T-cell (primary cell): ENCODE measurements at regions not wholly inside any gene's neighbourhood (a gene's known extent, or its start where the extent isn't known, plus 50 kb on each side); places are given as distances from the start of the nearest gene placed in this dataset.

Source experiments
- ATAC-seq, 4 experiments: fragments of 200-7000 bp in 3 of 4; fragments of 150-1000 bp in 1 of 4; cut with Tn5 transposase; replicated peaks in 1 of 4; 1 replicate in 3 of 4; 2 replicates in 1 of 4; pipeline ENCODE4 v1.10.0; 2021; ENCODE audit warnings: moderate library complexity in 3 of 4, mild to moderate bottlenecking in 2 of 4, moderate number of reproducible peaks in 1 of 4
- CTCF ChIA-PET, 2 donors: fragments of 300-600 bp; sonication (Branson Sonifier 250); formaldehyde crosslinking; loops; one replicate each; lab custom pipeline; 2022; ENCODE audit warnings: antibody characterized with exemption in 2 of 2; lab: Charles Lee
- POLR2A ChIA-PET, 2 donors: fragments of 300-600 bp; sonication (Branson Sonifier 250); formaldehyde crosslinking; loops; one replicate each; lab custom pipeline; 2022; ENCODE audit warnings: antibody characterized with exemption in 2 of 2; lab: Charles Lee
- DNase-seq, 35 experiments: peaks; one replicate each; pipeline versions ENCODE4 v3.0.0 to v3.0.0-alpha.2; 2013 to 2023
- H3K27ac ChIP-seq: one replicate; pipeline ENCODE4 v1.5.1; 2013; ENCODE audit warnings: low read length
- H3K27me3 ChIP-seq, 2 experiments: replicated peaks in 1 of 2; 1 replicate in 1 of 2; 2 replicates in 1 of 2; pipeline versions ENCODE4 v1.6.1 to v1.7.0; 2013; ENCODE audit warnings: low read length in 1 of 2, mixed read lengths in 1 of 2; ENCODE audit not compliant: control insufficient read depth in 2 of 2, insufficient read depth in 2 of 2; ENCODE audit errors: extremely low read depth in 1 of 2
- H3K36me3 ChIP-seq, 2 donors: 1 replicate in 1 of 2; 2 replicates in 1 of 2; pipeline versions ENCODE4 v1.6.1 to v1.7.0; 2013; ENCODE audit warnings: low read length in 1 of 2; ENCODE audit not compliant: control insufficient read depth in 2 of 2, insufficient read depth in 1 of 2; ENCODE audit errors: extremely low read depth in 1 of 2
- H3K4me1 ChIP-seq, 2 experiments: 1 replicate in 1 of 2; 2 replicates in 1 of 2; pipeline versions ENCODE4 v1.6.1 to v1.7.0; 2013; ENCODE audit warnings: low read length in 2 of 2, mixed read lengths in 1 of 2; ENCODE audit not compliant: insufficient read depth in 2 of 2, control insufficient read depth in 1 of 2; ENCODE audit errors: extremely low read depth in 1 of 2
- H3K4me3 ChIP-seq, 2 donors: 1 replicate in 1 of 2; 2 replicates in 1 of 2; pipeline versions ENCODE4 v1.5.1 to v1.7.0; 2013; ENCODE audit warnings: mild to moderate bottlenecking in 2 of 2, low read length in 1 of 2, moderate library complexity in 1 of 2; ENCODE audit not compliant: control insufficient read depth in 1 of 2; ENCODE audit errors: extremely low read depth in 1 of 2
- H3K9me3 ChIP-seq: 2 replicates; pipeline ENCODE4 v1.7.0; 2013
- H3K27ac Mint-ChIP-seq, 2 donors: one replicate each; pipeline ENCODE4 v1.8.0; 2020 to 2021; ENCODE audit warnings: mild to moderate bottlenecking in 2 of 2, mixed read lengths in 2 of 2
- H3K27me3 Mint-ChIP-seq, 2 donors: one replicate each; pipeline ENCODE4 v1.8.0; 2021 to 2022; ENCODE audit warnings: mixed read lengths in 2 of 2
- H3K36me3 Mint-ChIP-seq: one replicate; pipeline ENCODE4 v1.8.0; 2021; ENCODE audit warnings: mixed read lengths
- H3K4me1 Mint-ChIP-seq, 3 donors: one replicate each; pipeline ENCODE4 v1.8.0; 2020 to 2022; ENCODE audit warnings: mixed read lengths in 3 of 3, mild to moderate bottlenecking in 1 of 3
- H3K4me3 Mint-ChIP-seq, 3 donors: one replicate each; pipeline ENCODE4 v1.8.0; 2020 to 2022; ENCODE audit warnings: mild to moderate bottlenecking in 3 of 3, mixed read lengths in 3 of 3, moderate library complexity in 3 of 3
- H3K9me3 Mint-ChIP-seq, 3 donors: one replicate each; pipeline ENCODE4 v1.8.0; 2020 to 2022; ENCODE audit warnings: mixed read lengths in 3 of 3
- WGBS: methylation state at CpG from one replicate; pipeline ENCODE4 v1.1.5; 2013; ENCODE audit warnings: missing lambda C conversion rate; ENCODE audit not compliant: insufficient coverage; 5-methylcytosine and 5-hydroxymethylcytosine counted together

- CTCF ChIA-PET: interaction anchor here in 1 of 2 donors (0.9 to 1.2 kb wide), 2 partner anchors 9 to 18 kb away, joined by 4 to 5 read pairs; no protein-coding TSS in a partner anchor
- no peak overlapping the region for H3K4me3 ChIP-seq
- H3K27me3 ChIP-seq: peaks cover 0 to 2% of the 10 kb centered on the region in 2 experiments
- DNase-seq (no peak), ATAC-seq (no peak)
- no peaks in the 10 kb centered on the region for H3K36me3 ChIP-seq
- Mint-ChIP-seq H3K4me1 (peaks cover 7 to 12% (median 8%) of the 10 kb centered on the region in 3 donors), H3K36me3 (no peaks in the 10 kb centered on the region), H3K27me3 (no peaks in the 10 kb centered on the region), H3K27ac (no peak overlapping the region), H3K9me3 (peaks cover 0 to 4% (median 0%) of the 10 kb centered on the region in 3 donors), H3K4me3 (no peak overlapping the region)
- peaks cover 1 to 4% of the 10 kb centered on the region in 2 experiments for H3K4me1 ChIP-seq
- no peaks in the 10 kb centered on the region for H3K9me3 ChIP-seq
- no peak overlapping the region for H3K27ac ChIP-seq
- WGBS: no CpG with 5 or more reads among the region's 3 CpGs
- POLR2A ChIA-PET: interaction anchor here in 1 of 2 donors (0.5 to 1.1 kb wide), 3 partner anchors 18 to 83 kb away, joined by 3 to 4 read pairs (median 3); no protein-coding TSS in a partner anchor
These were observed 69.1 kb upstream of the NAP1L1 start for GRCh38 chr12:76153616-76154015.

- DNase-seq: no peak
- no peaks in the 10 kb centered on the region for H3K27me3 Mint-ChIP-seq
- no peak overlapping the region for H3K4me3 Mint-ChIP-seq
- WGBS: 27% methylated on average over 1 of the region's 4 CpGs
- H3K4me1 Mint-ChIP-seq: peaks cover 4 to 7% (median 4%) of the 10 kb centered on the region in 3 donors
- Histone ChIP-seq H3K36me3 (no peaks in the 10 kb centered on the region), H3K27me3 (peaks cover 0 to 2% of the 10 kb centered on the region in 2 experiments), H3K9me3 (no peaks in the 10 kb centered on the region), H3K4me3 (no peak overlapping the region), H3K27ac (no peak overlapping the region), H3K4me1 (peaks cover 0 to 4% of the 10 kb centered on the region in 2 experiments)
- ChIA-PET CTCF (interaction anchor here in 1 of 2 donors (0.7 kb wide), 1 partner anchor 203 kb away, joined by 4 read pairs; no protein-coding TSS in a partner anchor), POLR2A (no interaction called here)
- peaks cover 0 to 4% (median 0%) of the 10 kb centered on the region in 3 donors for H3K9me3 Mint-ChIP-seq
- no peaks in the 10 kb centered on the region for H3K36me3 Mint-ChIP-seq
- H3K27ac Mint-ChIP-seq: no peak overlapping the region
- ATAC-seq: no peak
These were observed 67.8 kb upstream of the NAP1L1 start for GRCh38 chr12:76152181-76152807.

GRCh38 chr12:76144245-76144549, 59.7 kb upstream of the NAP1L1 start:
- no CpG with 5 or more reads among the region's 1 CpG for WGBS
- H3K27ac Mint-ChIP-seq: no peak overlapping the region
- ChIA-PET CTCF (interaction anchor here in 1 of 2 donors (1.2 kb wide), 1 partner anchor 9 kb away, joined by 5 read pairs; no protein-coding TSS in a partner anchor), POLR2A (no interaction called here)
- peaks cover 12 to 14% of the 10 kb centered on the region in 2 experiments for H3K4me1 ChIP-seq
- peaks cover 23 to 24% (median 23%) of the 10 kb centered on the region in 3 donors for H3K4me1 Mint-ChIP-seq
- no peaks in the 10 kb centered on the region for H3K27me3 ChIP-seq
- H3K36me3 ChIP-seq: no peaks in the 10 kb centered on the region
- no peaks in the 10 kb centered on the region for H3K36me3 Mint-ChIP-seq
- peak overlapping the region in 1 of 3 donors; percentile 38 for H3K4me3 Mint-ChIP-seq
- H3K9me3 ChIP-seq: no peaks in the 10 kb centered on the region
- H3K4me3 ChIP-seq: no peak overlapping the region
- H3K27ac ChIP-seq: no peak overlapping the region
- no peaks in the 10 kb centered on the region for H3K9me3 Mint-ChIP-seq
- DNase-seq: peak in 30 of 35 experiments; percentile 3 to 52 (median 16)
- no peaks in the 10 kb centered on the region for H3K27me3 Mint-ChIP-seq
- ATAC-seq: peak in 1 of 4 experiments; percentile 51

- Mint-ChIP-seq H3K4me1 (peaks cover 23 to 24% (median 23%) of the 10 kb centered on the region in 3 donors), H3K9me3 (peaks cover 0 to 1% (median 0%) of the 10 kb centered on the region in 3 donors), H3K36me3 (no peaks in the 10 kb centered on the region), H3K27ac (peak overlapping the region; percentile 24 to 53), H3K27me3 (no peaks in the 10 kb centered on the region), H3K4me3 (peak overlapping the region in 1 of 3 donors; percentile 38)
- 0% methylated on average over 1 of the region's 6 CpGs for WGBS
- Histone ChIP-seq H3K9me3 (no peaks in the 10 kb centered on the region), H3K36me3 (no peaks in the 10 kb centered on the region), H3K27ac (no peak overlapping the region), H3K27me3 (no peaks in the 10 kb centered on the region), H3K4me3 (peak overlapping the region in 1 of 2 donors; percentile 11), H3K4me1 (peaks cover 12 to 14% of the 10 kb centered on the region in 2 experiments)
- peak; percentile 55 to 83 (median 70) for ATAC-seq
- ChIA-PET CTCF (interaction anchor here in 1 of 2 donors (0.6 kb wide), 1 partner anchor 68 kb away, joined by 5 read pairs; no protein-coding TSS in a partner anchor), POLR2A (interaction anchor here in 1 of 2 donors (0.7 kb wide), 1 partner anchor 39 kb away, joined by 3 read pairs; no protein-coding TSS in a partner anchor)
- peak in 20 of 35 experiments; percentile 1 to 42 (median 6) for DNase-seq
These were observed 59.1 kb upstream of the NAP1L1 start for GRCh38 chr12:76143343-76144244.

- Mint-ChIP-seq H3K27ac (peak overlapping the region in 1 of 2 donors; percentile 68), H3K4me3 (peak overlapping the region in 1 of 3 donors; percentile 15), H3K9me3 (peaks cover 0 to 8% (median 0%) of the 10 kb centered on the region in 3 donors), H3K36me3 (no peaks in the 10 kb centered on the region), H3K4me1 (peaks cover 23 to 24% (median 23%) of the 10 kb centered on the region in 3 donors), H3K27me3 (no peaks in the 10 kb centered on the region)
- Histone ChIP-seq H3K36me3 (no peaks in the 10 kb centered on the region), H3K4me1 (peaks cover 12 to 14% of the 10 kb centered on the region in 2 experiments), H3K27ac (no peak overlapping the region), H3K27me3 (no peaks in the 10 kb centered on the region), H3K4me3 (no peak overlapping the region), H3K9me3 (no peaks in the 10 kb centered on the region)
- DNase-seq: no peak
- ChIA-PET POLR2A (no interaction called here), CTCF (no interaction called here)
- 100% methylated on average over 1 of the region's 3 CpGs for WGBS
- ATAC-seq: no peak
These were observed 57.8 kb upstream of the NAP1L1 start for GRCh38 chr12:76142305-76142704.

- no CpG with 5 or more reads among the region's 2 CpGs for WGBS
- no peak overlapping the region for H3K4me3 Mint-ChIP-seq
- DNase-seq (no peak), ATAC-seq (no peak)
- H3K27ac ChIP-seq: no peak overlapping the region
- no peak overlapping the region for H3K27ac Mint-ChIP-seq
- peaks cover 0 to 8% (median 0%) of the 10 kb centered on the region in 3 donors for H3K9me3 Mint-ChIP-seq
- no peaks in the 10 kb centered on the region for H3K27me3 ChIP-seq
- no peak overlapping the region for H3K4me3 ChIP-seq
- H3K36me3 Mint-ChIP-seq: no peaks in the 10 kb centered on the region
- CTCF ChIA-PET: no interaction called here
- no peaks in the 10 kb centered on the region for H3K27me3 Mint-ChIP-seq
- peaks cover 7 to 8% of the 10 kb centered on the region in 2 experiments for H3K4me1 ChIP-seq
- no peaks in the 10 kb centered on the region for H3K9me3 ChIP-seq
- H3K4me1 Mint-ChIP-seq: peaks cover 10 to 14% (median 11%) of the 10 kb centered on the region in 3 donors
- no peaks in the 10 kb centered on the region for H3K36me3 ChIP-seq
- POLR2A ChIA-PET: no interaction called here
These were observed 54.2 kb upstream of the NAP1L1 start for GRCh38 chr12:76138656-76139055.
